GM23338 (cell line): ENCODE measurements at regions not wholly inside any gene's neighbourhood (a gene's known extent, or its start where the extent isn't known, plus 50 kb on each side); places are given as distances from the start of the nearest gene placed in this dataset.

ENCODE experiments used
- ATAC-seq: fragments of 200-7000 bp; cut with Tn5 transposase; 3 replicates; pipeline ENCODE4 v1.9.1; 2020
- DNase-seq: peaks from one replicate; pipeline ENCODE4 v3.0.0-alpha.2; 2015; ENCODE audit warnings: low spot score
- H2AFZ ChIP-seq: fragments of 200-600 bp; sonication (generic); 2 replicates; pipeline ENCODE4 v1.8.0; 2016; ENCODE audit warnings: antibody characterized with exemption, mild to moderate bottlenecking, moderate library complexity
- H3F3A ChIP-seq: fragments of 200-600 bp; sonication (generic); replicated peaks from 2 replicates; pipeline ENCODE4 v1.8.0; 2017; ENCODE audit warnings: antibody characterized with exemption, mixed run types, low read depth
- H3K27ac ChIP-seq: fragments of 200-600 bp; sonication (generic); 2 replicates; pipeline ENCODE4 v1.6.1; 2016; ENCODE audit warnings: low read depth
- H3K27me3 ChIP-seq: fragments of 200-600 bp; sonication (generic); 2 replicates; pipeline ENCODE4 v1.8.0; 2016; ENCODE audit warnings: mild to moderate bottlenecking, mixed run types, moderate library complexity; ENCODE audit not compliant: insufficient read depth
- H3K36me3 ChIP-seq: fragments of 200-600 bp; sonication (generic); 2 replicates; pipeline ENCODE4 v1.8.0; 2016; ENCODE audit warnings: mild to moderate bottlenecking; ENCODE audit not compliant: insufficient read depth
- H3K4me1 ChIP-seq: fragments of 200-600 bp; sonication (generic); 2 replicates; pipeline ENCODE4 v1.8.0; 2016; ENCODE audit warnings: mild to moderate bottlenecking, moderate library complexity; ENCODE audit not compliant: insufficient read depth
- H3K4me2 ChIP-seq: fragments of 200-600 bp; sonication (generic); 2 replicates; pipeline ENCODE4 v1.7.1; 2017; ENCODE audit warnings: mixed run types
- H3K4me3 ChIP-seq: fragments of 200-600 bp; sonication (generic); 2 replicates; pipeline ENCODE4 v1.6.1; 2016; ENCODE audit warnings: mixed run types
- H3K79me2 ChIP-seq: fragments of 200-600 bp; sonication (generic); replicated peaks from 2 replicates; pipeline ENCODE4 v1.8.0; 2017; ENCODE audit warnings: mild to moderate bottlenecking; ENCODE audit not compliant: insufficient read depth
- H3K9me2 ChIP-seq: fragments of 200-600 bp; sonication (generic); 2 replicates; pipeline ENCODE4 v1.8.0; 2017; ENCODE audit not compliant: insufficient read depth
- H4K20me1 ChIP-seq: fragments of 200-600 bp; sonication (generic); replicated peaks from 2 replicates; pipeline ENCODE4 v1.8.0; 2017; ENCODE audit warnings: mild to moderate bottlenecking; ENCODE audit not compliant: insufficient read depth
- H3K27ac Mint-ChIP-seq: 2 replicates; pipeline ENCODE4 v1.8.0; 2020; ENCODE audit warnings: inconsistent platforms, mild to moderate bottlenecking, moderate library complexity, mixed read lengths
- H3K27me3 Mint-ChIP-seq: 3 replicates; pipeline ENCODE4 v1.8.0; 2022; ENCODE audit warnings: low read depth, mild to moderate bottlenecking, moderate library complexity, mixed read lengths, inconsistent platforms; ENCODE audit not compliant: insufficient read depth, poor library complexity
- H3K36me3 Mint-ChIP-seq: 3 replicates; pipeline ENCODE4 v1.8.0; 2021; ENCODE audit warnings: low read depth, mild to moderate bottlenecking, inconsistent platforms, moderate library complexity, mixed read lengths
- H3K4me1 Mint-ChIP-seq: 3 replicates; pipeline ENCODE4 v1.8.0; 2020; ENCODE audit warnings: mild to moderate bottlenecking, inconsistent platforms, mixed read lengths
- H3K4me3 Mint-ChIP-seq: 3 replicates; pipeline ENCODE4 v1.8.0; 2021; ENCODE audit warnings: moderate library complexity, mild to moderate bottlenecking, inconsistent platforms, mixed read lengths
- H3K9me3 Mint-ChIP-seq: 3 replicates; pipeline ENCODE4 v1.8.0; 2020; ENCODE audit warnings: moderate library complexity, mild to moderate bottlenecking, inconsistent platforms, mixed read lengths
- CTCF ChIP-seq, 2 experiments: fragments of 200-600 bp in 1 of 2; sonication (generic) in 1 of 2; conservative IDR thresholded peaks; 2 replicates each; pipeline versions ENCODE4 v1.5.1 to v1.6.1; 2016 to 2017; ENCODE audit warnings: antibody characterized with exemption in 2 of 2, low read depth in 2 of 2, mild to moderate bottlenecking in 2 of 2, moderate library complexity in 1 of 2
- EZH2 ChIP-seq: fragments of 200-600 bp; sonication (generic); IDR thresholded peaks from one replicate; pipeline ENCODE4 v1.8.0; 2017; ENCODE audit warnings: antibody characterized with exemption, mild to moderate bottlenecking, low read depth; ENCODE audit not compliant: unreplicated experiment
- EZH2phosphoT487 ChIP-seq: fragments of 200-600 bp; sonication (generic); IDR thresholded peaks from one replicate; pipeline ENCODE4 v1.8.1; 2018; ENCODE audit warnings: antibody characterized with exemption; ENCODE audit not compliant: unreplicated experiment
- JUNB ChIP-seq: IDR thresholded peaks from one replicate; pipeline ENCODE4 v1.6.1; 2016; ENCODE audit warnings: antibody characterized with exemption; ENCODE audit not compliant: unreplicated experiment
- NANOG ChIP-seq: IDR thresholded peaks from 2 replicates; pipeline ENCODE4 v1.6.1; 2016; ENCODE audit warnings: antibody characterized with exemption, borderline replicate concordance
- REST ChIP-seq: IDR thresholded peaks from one replicate; pipeline ENCODE4 v1.6.1; 2018; ENCODE audit warnings: antibody characterized with exemption; ENCODE audit not compliant: unreplicated experiment
- STAT1 ChIP-seq: IDR thresholded peaks from one replicate; pipeline ENCODE4 v1.6.1; 2016; ENCODE audit warnings: antibody characterized with exemption; ENCODE audit not compliant: unreplicated experiment
- ZNF114 ChIP-seq: fragments of 250-450 bp; sonication (Bioruptor Pico); IDR thresholded peaks from 2 replicates; pipeline ENCODE4 v1.5.0; 2020; ENCODE audit warnings: mild to moderate bottlenecking, moderate library complexity
- ZNF331 ChIP-seq: fragments of 250-450 bp; sonication (Bioruptor Pico); IDR thresholded peaks from 2 replicates; pipeline ENCODE4 v1.5.0; 2020; ENCODE audit warnings: low read depth, mild to moderate bottlenecking, moderate library complexity
- TF ChIP-seq, protein P1 (sequence below): IDR thresholded peaks from 2 replicates; pipeline ENCODE4 v1.6.1; 2016; ENCODE audit warnings: antibody characterized with exemption

DNA sequence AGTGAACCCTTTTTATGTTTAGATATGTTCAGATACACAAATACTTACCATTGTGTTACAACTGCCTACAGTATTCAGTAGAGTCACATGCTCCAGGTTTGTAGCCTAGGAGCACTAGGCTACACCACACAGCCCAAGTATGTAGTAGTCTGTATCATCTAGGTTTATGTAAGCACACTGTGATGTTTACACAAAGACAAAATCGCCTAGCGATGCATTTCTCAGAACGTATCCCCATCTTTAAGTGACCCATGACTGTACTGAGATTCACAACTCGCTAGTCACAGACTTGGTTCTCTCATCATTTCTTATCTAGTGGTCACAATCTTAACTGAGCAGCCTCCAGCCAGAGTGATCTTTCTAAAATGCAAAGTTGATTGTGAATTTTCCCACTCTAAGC, 119.2 kb downstream of the RASSF10 start:
- H3K4me3 Mint-ChIP-seq, result no peak overlapping the region
- no peak for TF ChIP-seq CTCF (conservative IDR thresholded peaks at IDR 0.05; ENCODE audit: low read depth in 2 of 2)
- no peak for TF ChIP-seq STAT1
- no peak for ATAC-seq
- peaks cover 10% of the 10 kb centered on the region for H3K9me3 Mint-ChIP-seq
- Histone ChIP-seq H4K20me1 (no peaks in the 10 kb centered on the region), H3K79me2 (no peaks in the 10 kb centered on the region), H3K36me3 (no peaks in the 10 kb centered on the region), H3K27ac (no peak overlapping the region), H3K9me2 (no peaks in the 10 kb centered on the region), H3K4me3 (no peak overlapping the region), H3F3A (no peaks in the 10 kb centered on the region), H2AFZ (no peak overlapping the region), H3K4me2 (no peak overlapping the region), H3K27me3 (no peaks in the 10 kb centered on the region), H3K4me1 (no peaks in the 10 kb centered on the region)
- H3K36me3 Mint-ChIP-seq, result no peaks in the 10 kb centered on the region
- no peak overlapping the region for H3K27ac Mint-ChIP-seq
- H3K4me1 Mint-ChIP-seq, result peaks cover 5% of the 10 kb centered on the region; the same call in 2 of the 3 replicates
- no peak for DNase-seq
- H3K27me3 Mint-ChIP-seq, result peaks cover 2% of the 10 kb centered on the region

- H3K9me3 Mint-ChIP-seq, result no peaks in the 10 kb centered on the region; the same call in 1 of the 3 replicates
- Histone ChIP-seq H3K4me1 (peaks cover 9% of the 10 kb centered on the region; the same call in 1 of the 2 replicates), H3K9me2 (no peaks in the 10 kb centered on the region), H3K79me2 (no peaks in the 10 kb centered on the region), H3K4me3 (no peak overlapping the region), H4K20me1 (no peaks in the 10 kb centered on the region), H3K4me2 (no peak overlapping the region), H2AFZ (no peak overlapping the region), H3K27ac (no peak overlapping the region), H3K36me3 (no peaks in the 10 kb centered on the region), H3K27me3 (no peaks in the 10 kb centered on the region), H3F3A (no peaks in the 10 kb centered on the region)
- no peak overlapping the region for H3K4me3 Mint-ChIP-seq
- ATAC-seq (no peak), DNase-seq (no peak)
- no peaks in the 10 kb centered on the region for H3K27me3 Mint-ChIP-seq
- no peak overlapping the region for H3K27ac Mint-ChIP-seq
- H3K36me3 Mint-ChIP-seq, result no peaks in the 10 kb centered on the region
- peaks cover 21% of the 10 kb centered on the region for H3K4me1 Mint-ChIP-seq
- no peak for TF ChIP-seq EZH2
- TF ChIP-seq REST, result no peak
- TF ChIP-seq ZNF331 (CRISPR knock-in tag), result no peak
- TF ChIP-seq STAT1, result no peak
- TF ChIP-seq EZH2phosphoT487, result no peak
- TF ChIP-seq, protein P1, sequence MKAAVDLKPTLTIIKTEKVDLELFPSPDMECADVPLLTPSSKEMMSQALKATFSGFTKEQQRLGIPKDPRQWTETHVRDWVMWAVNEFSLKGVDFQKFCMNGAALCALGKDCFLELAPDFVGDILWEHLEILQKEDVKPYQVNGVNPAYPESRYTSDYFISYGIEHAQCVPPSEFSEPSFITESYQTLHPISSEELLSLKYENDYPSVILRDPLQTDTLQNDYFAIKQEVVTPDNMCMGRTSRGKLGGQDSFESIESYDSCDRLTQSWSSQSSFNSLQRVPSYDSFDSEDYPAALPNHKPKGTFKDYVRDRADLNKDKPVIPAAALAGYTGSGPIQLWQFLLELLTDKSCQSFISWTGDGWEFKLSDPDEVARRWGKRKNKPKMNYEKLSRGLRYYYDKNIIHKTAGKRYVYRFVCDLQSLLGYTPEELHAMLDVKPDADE, result no peak
- TF ChIP-seq ZNF114 (CRISPR knock-in tag), result no peak
- TF ChIP-seq CTCF (conservative IDR thresholded peaks at IDR 0.05; ENCODE audit: low read depth in 2 of 2), result no peak
- no peak for TF ChIP-seq JUNB
- TF ChIP-seq NANOG, result no peak
These were observed 125.0 kb downstream of the RASSF10 start for GRCh38 chr11:13134066-13134465.
